Fibroblast of lung (primary cell): ENCODE measurements at regions not wholly inside any gene's neighbourhood (a gene's known extent, or its start where the extent isn't known, plus 50 kb on each side); places are given as distances from the start of the nearest gene placed in this dataset.
"Not testable (repeated sequence)": the region's sequence is repeated elsewhere in the genome, so short reads cannot be mapped to it uniquely, and the experiment has no call there.

Source experiments
- DNase-seq, 2 donors: peaks; one replicate each; pipeline versions ENCODE4 v3.0.0 to v3.0.0-alpha.2; 2010; ENCODE audit warnings: low read depth in 2 of 2
- H2AFZ ChIP-seq: 2 replicates; pipeline ENCODE4 v1.5.1; 2012; ENCODE audit warnings: low read length, control low read depth, inconsistent platforms
- H3K27ac ChIP-seq: 2 replicates; pipeline ENCODE4 v1.5.1; 2011; ENCODE audit warnings: low read length, control low read depth; ENCODE audit not compliant: insufficient read depth
- H3K27me3 ChIP-seq: 2 replicates; pipeline ENCODE4 v1.5.1; 2011; ENCODE audit warnings: mild to moderate bottlenecking, low read length; ENCODE audit not compliant: control insufficient read depth, insufficient read depth
- H3K36me3 ChIP-seq: 2 replicates; pipeline ENCODE4 v1.5.1; 2011; ENCODE audit warnings: low read length; ENCODE audit not compliant: control insufficient read depth, insufficient read depth
- H3K4me1 ChIP-seq: 2 replicates; pipeline ENCODE4 v1.5.1; 2011; ENCODE audit warnings: low read length; ENCODE audit not compliant: control insufficient read depth, insufficient read depth; ENCODE audit errors: extremely low read depth
- H3K4me2 ChIP-seq: 2 replicates; pipeline ENCODE4 v1.5.1; 2011; ENCODE audit warnings: low read length, control low read depth; ENCODE audit not compliant: insufficient read depth; ENCODE audit errors: extremely low read depth
- H3K4me3 ChIP-seq, 4 experiments: fragments of 200-600 bp in 1 of 4; sonication (generic) in 1 of 4; replicated peaks in 1 of 4; 2 replicates each; pipeline ENCODE4 v1.5.1; 2011 to 2016; ENCODE audit warnings: low read length in 4 of 4, low read depth in 3 of 4, mild to moderate bottlenecking in 3 of 4, control low read depth in 2 of 4, inconsistent platforms in 1 of 4, mixed read lengths in 1 of 4; ENCODE audit not compliant: insufficient read depth in 1 of 4; ENCODE audit errors: control extremely low read depth in 1 of 4
- H3K79me2 ChIP-seq: 2 replicates; pipeline ENCODE4 v1.5.1; 2012; ENCODE audit warnings: mild to moderate bottlenecking, low read length, inconsistent platforms; ENCODE audit not compliant: control insufficient read depth, insufficient read depth
- H3K9ac ChIP-seq: 2 replicates; pipeline ENCODE4 v1.5.1; 2011; ENCODE audit warnings: mild to moderate bottlenecking, low read length, control low read depth; ENCODE audit not compliant: insufficient read depth
- H3K9me3 ChIP-seq: 2 replicates; pipeline ENCODE4 v1.5.1; 2012; ENCODE audit warnings: low read depth, low read length; ENCODE audit not compliant: control insufficient read depth, insufficient read depth
- H4K20me1 ChIP-seq: 2 replicates; pipeline ENCODE4 v1.5.1; 2011; ENCODE audit warnings: low read length; ENCODE audit not compliant: control insufficient read depth, insufficient read depth; ENCODE audit errors: extremely low read depth
- EZH2 ChIP-seq: IDR thresholded peaks from 2 replicates; pipeline ENCODE4 v1.5.1; 2012; ENCODE audit warnings: low read length, control low read depth, mild to moderate bottlenecking; ENCODE audit errors: missing control alignments
- TF ChIP-seq, protein P1 (sequence below), 2 donors: IDR thresholded peaks in 1 of 2; conservative IDR thresholded peaks in 1 of 2; 1 replicate in 1 of 2; 2 replicates in 1 of 2; pipeline ENCODE4 v1.5.1; 2011 to 2012; ENCODE audit warnings: low read length in 2 of 2, control low read depth in 1 of 2, inconsistent platforms in 1 of 2, low read depth in 1 of 2, mild to moderate bottlenecking in 1 of 2

DNA sequence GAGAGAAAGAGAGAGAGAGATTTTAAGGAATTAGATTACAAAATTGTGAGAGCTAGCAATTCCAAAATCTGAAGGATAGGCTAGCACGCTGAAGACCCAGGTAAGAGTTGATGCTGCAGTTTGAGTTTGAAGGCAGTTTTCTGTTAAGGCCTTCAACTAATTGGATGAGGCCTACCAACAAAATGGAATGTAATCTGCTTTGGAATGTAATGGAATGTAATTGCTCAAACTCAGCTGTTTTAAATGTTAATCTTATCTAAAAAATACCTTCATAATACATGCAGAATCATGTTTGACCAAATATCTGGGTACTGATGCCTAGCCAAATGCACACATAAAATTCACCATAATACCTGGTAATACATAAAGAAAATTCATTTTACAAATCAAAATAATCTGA lies 976.1 kb downstream of the LTN1 start:
- H3K27ac ChIP-seq = no peak overlapping the region
- H3K79me2 ChIP-seq = no peaks in the 10 kb centered on the region
- no peak for TF ChIP-seq EZH2
- TF ChIP-seq, protein P1, sequence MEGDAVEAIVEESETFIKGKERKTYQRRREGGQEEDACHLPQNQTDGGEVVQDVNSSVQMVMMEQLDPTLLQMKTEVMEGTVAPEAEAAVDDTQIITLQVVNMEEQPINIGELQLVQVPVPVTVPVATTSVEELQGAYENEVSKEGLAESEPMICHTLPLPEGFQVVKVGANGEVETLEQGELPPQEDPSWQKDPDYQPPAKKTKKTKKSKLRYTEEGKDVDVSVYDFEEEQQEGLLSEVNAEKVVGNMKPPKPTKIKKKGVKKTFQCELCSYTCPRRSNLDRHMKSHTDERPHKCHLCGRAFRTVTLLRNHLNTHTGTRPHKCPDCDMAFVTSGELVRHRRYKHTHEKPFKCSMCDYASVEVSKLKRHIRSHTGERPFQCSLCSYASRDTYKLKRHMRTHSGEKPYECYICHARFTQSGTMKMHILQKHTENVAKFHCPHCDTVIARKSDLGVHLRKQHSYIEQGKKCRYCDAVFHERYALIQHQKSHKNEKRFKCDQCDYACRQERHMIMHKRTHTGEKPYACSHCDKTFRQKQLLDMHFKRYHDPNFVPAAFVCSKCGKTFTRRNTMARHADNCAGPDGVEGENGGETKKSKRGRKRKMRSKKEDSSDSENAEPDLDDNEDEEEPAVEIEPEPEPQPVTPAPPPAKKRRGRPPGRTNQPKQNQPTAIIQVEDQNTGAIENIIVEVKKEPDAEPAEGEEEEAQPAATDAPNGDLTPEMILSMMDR (conservative IDR thresholded peaks at IDR 0.05 in 1 of 2, IDR thresholded peaks at IDR 0.05 in 1 of 2; ENCODE audit: low read depth in 1 of 2, low read length in 2 of 2) = no peak
- H3K27me3 ChIP-seq = no peaks in the 10 kb centered on the region
- no peaks in the 10 kb centered on the region for H3K9me3 ChIP-seq
- DNase-seq = peak in 1 of 2 donors; percentile 16
- H3K4me2 ChIP-seq = no peak overlapping the region
- no peak overlapping the region for H3K4me3 ChIP-seq
- no peak overlapping the region for H2AFZ ChIP-seq
- no peaks in the 10 kb centered on the region for H3K36me3 ChIP-seq
- H4K20me1 ChIP-seq = no peaks in the 10 kb centered on the region
- no peaks in the 10 kb centered on the region for H3K4me1 ChIP-seq
- H3K9ac ChIP-seq = no peak overlapping the region

DNA sequence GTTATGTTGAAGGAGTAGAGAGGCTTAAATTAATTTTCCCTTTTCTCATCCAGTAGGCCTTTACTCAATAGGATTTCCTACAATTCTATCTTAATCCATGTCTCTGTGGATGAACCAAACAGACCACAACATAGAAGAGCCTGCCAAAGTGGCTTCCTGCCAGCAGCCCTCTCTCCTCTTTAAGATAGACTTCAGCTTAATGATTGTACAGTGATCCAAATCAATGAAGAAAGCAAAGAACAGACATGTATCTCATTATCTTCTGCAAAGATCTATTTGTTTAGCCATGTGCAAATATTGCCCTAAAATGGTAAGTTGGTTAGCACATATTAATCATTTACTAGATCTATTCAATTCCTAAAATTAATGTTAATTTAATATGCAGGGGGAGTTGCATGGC lies 979.6 kb downstream of the LTN1 start:
- not testable (repeated sequence) for H2AFZ ChIP-seq, H3K4me3 ChIP-seq, H3K79me2 ChIP-seq, H3K9ac ChIP-seq, H4K20me1 ChIP-seq, H3K27ac ChIP-seq, DNase-seq, H3K9me3 ChIP-seq, H3K36me3 ChIP-seq, H3K4me2 ChIP-seq, H3K27me3 ChIP-seq, H3K4me1 ChIP-seq

DNA sequence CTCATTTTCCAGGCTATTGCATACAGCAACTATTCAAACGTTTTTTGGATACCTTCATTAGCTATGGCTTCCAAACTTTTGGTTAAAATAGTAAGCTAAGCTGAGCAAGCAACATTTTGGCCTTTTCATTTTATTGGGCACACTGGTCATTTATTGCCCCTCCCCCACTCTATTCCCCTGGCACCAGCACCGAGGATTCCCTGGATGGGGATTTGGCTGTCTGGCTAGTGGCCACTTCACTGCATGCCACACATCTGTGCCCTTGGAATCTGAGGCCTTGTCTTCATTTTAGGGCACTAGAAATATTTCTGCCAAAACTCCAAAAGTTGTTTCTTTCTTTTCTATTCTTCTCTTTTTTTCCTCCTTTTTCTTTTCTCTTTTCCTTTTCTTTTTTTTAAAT lies 980.7 kb downstream of the LTN1 start:
- not testable (repeated sequence) for H3K36me3 ChIP-seq, H3K27ac ChIP-seq

DNA sequence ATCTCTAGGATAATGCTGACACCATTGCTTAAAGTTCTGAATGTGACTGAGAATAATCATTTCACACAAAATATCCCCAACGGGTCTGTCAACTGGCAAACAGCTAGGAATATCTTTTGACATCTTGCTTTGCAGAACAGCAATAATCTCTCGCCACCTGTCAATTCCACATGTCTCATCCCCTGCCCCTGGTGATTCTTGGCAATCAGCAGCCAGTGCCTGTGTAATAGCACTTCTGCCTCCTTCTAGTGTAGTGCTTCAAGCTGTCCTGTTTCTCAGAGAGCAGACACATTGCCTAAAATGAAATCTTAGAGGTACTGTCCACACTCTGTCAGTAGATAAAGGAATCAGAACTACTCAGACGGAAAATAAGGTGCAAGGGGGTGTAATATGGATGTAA lies 984.4 kb downstream of the LTN1 start:
- H3K4me2 ChIP-seq, H3K36me3 ChIP-seq, H3K27me3 ChIP-seq, H4K20me1 ChIP-seq, H3K4me3 ChIP-seq, H3K9ac ChIP-seq, H3K79me2 ChIP-seq, H2AFZ ChIP-seq, H3K27ac ChIP-seq, H3K9me3 ChIP-seq, DNase-seq, H3K4me1 ChIP-seq: not testable (repeated sequence)

More for the DNA sequence above, 980.7 kb downstream of the LTN1 start:
- not testable (repeated sequence) for H3K9me3 ChIP-seq, H3K4me2 ChIP-seq, H3K9ac ChIP-seq, DNase-seq, H3K27me3 ChIP-seq, H2AFZ ChIP-seq, H3K4me3 ChIP-seq, H3K4me1 ChIP-seq, H4K20me1 ChIP-seq, H3K79me2 ChIP-seq

DNA sequence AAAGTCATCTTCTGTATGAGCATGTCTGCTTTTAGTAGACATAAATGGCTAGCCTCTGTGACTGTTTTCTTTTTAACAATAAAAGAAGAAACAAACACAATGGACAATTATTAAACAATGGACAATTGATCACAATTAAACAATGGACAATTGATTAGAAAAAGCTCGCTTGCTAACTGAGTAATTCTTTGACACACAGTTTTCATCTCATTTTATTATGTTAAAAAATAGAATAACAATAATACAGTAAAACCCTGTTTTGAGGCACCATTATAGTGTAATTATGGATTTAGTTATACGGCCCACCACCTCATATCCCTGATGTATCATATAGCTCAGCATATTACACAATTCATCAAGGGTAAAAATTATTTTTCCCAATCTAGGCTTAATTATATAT lies 989.0 kb downstream of the LTN1 start:
- H3K4me1 ChIP-seq, H4K20me1 ChIP-seq, H3K36me3 ChIP-seq, H3K4me3 ChIP-seq, H3K79me2 ChIP-seq, H3K9ac ChIP-seq, H2AFZ ChIP-seq, H3K4me2 ChIP-seq, H3K9me3 ChIP-seq, H3K27me3 ChIP-seq, H3K27ac ChIP-seq, DNase-seq: not testable (repeated sequence)

DNA sequence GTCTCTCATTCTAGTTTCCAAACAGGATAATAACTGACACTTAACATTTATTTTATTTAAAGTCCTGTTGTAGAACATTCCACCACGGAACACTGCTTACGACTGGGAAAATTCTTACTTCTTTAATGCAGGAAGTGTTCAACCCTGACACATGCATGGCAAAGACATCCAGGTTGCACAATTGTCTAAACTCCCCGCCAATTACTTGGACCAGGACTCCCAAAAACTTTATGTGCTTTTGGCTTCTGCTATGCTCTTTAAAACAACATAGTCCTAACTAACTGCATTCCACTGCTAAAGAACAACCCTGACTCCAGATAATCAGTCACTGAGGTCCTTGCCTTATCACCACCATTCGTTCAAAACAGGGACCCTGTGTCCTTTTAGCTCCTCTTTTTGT lies 995.8 kb downstream of the LTN1 start:
- H3K79me2 ChIP-seq, H3K4me3 ChIP-seq, H3K27me3 ChIP-seq, H3K4me2 ChIP-seq, H3K36me3 ChIP-seq, H3K4me1 ChIP-seq, H3K9me3 ChIP-seq, H2AFZ ChIP-seq, H4K20me1 ChIP-seq, H3K27ac ChIP-seq, H3K9ac ChIP-seq: not testable (repeated sequence)
- DNase-seq = peak in 1 of 2 donors; percentile 6
